Gastrocnemius medialis (tissue), 4 donors: ENCODE measurements at regions not wholly inside any gene's neighbourhood (a gene's known extent, or its start where the extent isn't known, plus 50 kb on each side); places are given as distances from the start of the nearest gene placed in this dataset.

ENCODE experiments used
- ATAC-seq, 2 donors: fragments of 150-250 bp; one replicate each; pipeline ENCODE4 v1.9.1; 2016
- DNase-seq, 2 donors: peaks; one replicate each; pipeline ENCODE4 v3.0.0-alpha.2; 2019
- H3K27ac ChIP-seq, 4 donors: fragments of 200-600 bp; sonication (generic); 1 replicate in 1 of 4; 2 replicates in 3 of 4; pipeline ENCODE4 v1.5.1; 2016 to 2018; ENCODE audit warnings: mild to moderate bottlenecking in 2 of 4, moderate library complexity in 1 of 4
- H3K27me3 ChIP-seq, 3 donors: fragments of 200-600 bp; sonication (generic) in 2 of 3; 1 replicate in 1 of 3; 2 replicates in 2 of 3; pipeline versions ENCODE4 v1.5.1 to v1.6.0; 2016 to 2019; ENCODE audit warnings: mild to moderate bottlenecking in 1 of 3, moderate library complexity in 1 of 3
- H3K36me3 ChIP-seq, 2 donors: fragments of 200-600 bp; sonication (generic) in 1 of 2; one replicate each; pipeline ENCODE4 v1.5.1; 2017 to 2018
- H3K4me1 ChIP-seq, 2 donors: fragments of 200-600 bp; sonication (generic) in 1 of 2; one replicate each; pipeline ENCODE4 v1.5.1; 2016 to 2017; ENCODE audit warnings: mild to moderate bottlenecking in 2 of 2
- H3K4me3 ChIP-seq, 4 donors: fragments of 200-600 bp; sonication (generic) in 3 of 4; 1 replicate in 1 of 4; 2 replicates in 3 of 4; pipeline ENCODE4 v1.5.1; 2016 to 2019; ENCODE audit warnings: mild to moderate bottlenecking in 2 of 4
- H3K9me3 ChIP-seq, 3 donors: fragments of 200-600 bp; sonication (generic) in 2 of 3; 1 replicate in 1 of 3; 2 replicates in 2 of 3; pipeline ENCODE4 v1.5.1; 2016 to 2019
- CTCF ChIP-seq, 5 experiments: fragments of 450-650 bp in 3 of 5; fragments of 200-600 bp in 2 of 5; sonication (generic) in 2 of 5; IDR thresholded peaks in 4 of 5; conservative IDR thresholded peaks in 1 of 5; 1 replicate in 4 of 5; 2 replicates in 1 of 5; pipeline ENCODE4 v1.5.1; 2016 to 2019; ENCODE audit warnings: antibody characterized with exemption in 5 of 5, mild to moderate bottlenecking in 3 of 5, moderate library complexity in 3 of 5
- POLR2A ChIP-seq, 2 donors: fragments of 450-650 bp; IDR thresholded peaks; one replicate each; pipeline ENCODE4 v1.6.1; 2017; ENCODE audit warnings: antibody characterized with exemption in 2 of 2, mild to moderate bottlenecking in 2 of 2, moderate library complexity in 2 of 2
- in situ Hi-C, 4 donors: fragments of 200-750 bp; cut with MboI; loops; one replicate each; pipeline versions ENCODE4 v1.15.0 to v1.8.0; 2017; ENCODE audit warnings: low sequenced_read_pairs in 4 of 4
- intact Hi-C: fragments of 100-400 bp; cut with DNase I; formaldehyde crosslinking; loops from one replicate; pipeline ENCODE4 v1.15.1; 2023; ENCODE audit warnings: low total_unique reads

GRCh38 chr14:87067061-87067460, 925.9 kb downstream of the GALC start:
- intact Hi-C loops (no loop called here), in situ Hi-C loops (no loop called here)
- Histone ChIP-seq H3K27ac (no peak overlapping the region), H3K9me3 (no peaks in the 10 kb centered on the region), H3K4me3 (no peak overlapping the region), H3K36me3 (no peaks in the 10 kb centered on the region), H3K4me1 (no peaks in the 10 kb centered on the region), H3K27me3 (no peaks in the 10 kb centered on the region)
- DNase-seq (no peak), ATAC-seq (no peak)
- TF ChIP-seq CTCF (IDR thresholded peaks at IDR 0.05 in 4 of 5, conservative IDR thresholded peaks at IDR 0.05 in 1 of 5) = no peak
- no peak for TF ChIP-seq POLR2A (IDR thresholded peaks at IDR 0.05)

GRCh38 chr14:87066221-87066817, 926.7 kb downstream of the GALC start:
- no peak for DNase-seq
- no peaks in the 10 kb centered on the region for H3K36me3 ChIP-seq
- intact Hi-C loops = no loop called here

GRCh38 chr14:87065366-87065765, 927.6 kb downstream of the GALC start:
- Histone ChIP-seq H3K4me1 (no peaks in the 10 kb centered on the region), H3K9me3 (no peaks in the 10 kb centered on the region), H3K36me3 (no peaks in the 10 kb centered on the region), H3K27me3 (no peaks in the 10 kb centered on the region), H3K4me3 (no peak overlapping the region), H3K27ac (no peak overlapping the region)
- DNase-seq (no peak), ATAC-seq (no peak)
- intact Hi-C loops (no loop called here), in situ Hi-C loops (no loop called here)
- no peak for TF ChIP-seq CTCF (IDR thresholded peaks at IDR 0.05 in 4 of 5, conservative IDR thresholded peaks at IDR 0.05 in 1 of 5)
- TF ChIP-seq POLR2A (IDR thresholded peaks at IDR 0.05) = no peak

More at GRCh38 chr14:87066221-87066817, 926.7 kb downstream of the GALC start:
- Histone ChIP-seq H3K4me1 (no peaks in the 10 kb centered on the region), H3K27me3 (no peaks in the 10 kb centered on the region), H3K27ac (no peak overlapping the region), H3K9me3 (no peaks in the 10 kb centered on the region), H3K4me3 (no peak overlapping the region)
- in situ Hi-C loops = no loop called here
- TF ChIP-seq CTCF (IDR thresholded peaks at IDR 0.05 in 4 of 5, conservative IDR thresholded peaks at IDR 0.05 in 1 of 5) = no peak
- no peak for TF ChIP-seq POLR2A (IDR thresholded peaks at IDR 0.05)
- no peak for ATAC-seq

GRCh38 chr14:87063181-87063580, 929.8 kb downstream of the GALC start:
- Histone ChIP-seq H3K27ac (no peak overlapping the region), H3K36me3 (no peaks in the 10 kb centered on the region), H3K4me1 (no peaks in the 10 kb centered on the region), H3K9me3 (no peaks in the 10 kb centered on the region), H3K27me3 (no peaks in the 10 kb centered on the region), H3K4me3 (no peak overlapping the region)
- intact Hi-C loops = no loop called here
- no peak for TF ChIP-seq CTCF (IDR thresholded peaks at IDR 0.05 in 4 of 5, conservative IDR thresholded peaks at IDR 0.05 in 1 of 5)
- TF ChIP-seq POLR2A (IDR thresholded peaks at IDR 0.05) = no peak
- ATAC-seq (no peak), DNase-seq (no peak)
- in situ Hi-C loops = no loop called here

GRCh38 chr14:87060405-87060804, 932.6 kb downstream of the GALC start:
- H3K9me3 ChIP-seq = no peaks in the 10 kb centered on the region
- H3K27me3 ChIP-seq = no peaks in the 10 kb centered on the region
- no peak overlapping the region for H3K4me3 ChIP-seq
- intact Hi-C loops = no loop called here
- in situ Hi-C loops = no loop called here
- ATAC-seq (no peak), DNase-seq (no peak)
- H3K27ac ChIP-seq = no peak overlapping the region
- H3K36me3 ChIP-seq = no peaks in the 10 kb centered on the region
- TF ChIP-seq POLR2A (IDR thresholded peaks at IDR 0.05) = no peak
- TF ChIP-seq CTCF (IDR thresholded peaks at IDR 0.05 in 4 of 5, conservative IDR thresholded peaks at IDR 0.05 in 1 of 5) = no peak
- no peaks in the 10 kb centered on the region for H3K4me1 ChIP-seq
